Stimulated activated CD8-positive, alpha-beta memory T cell treated with anti-CD3 and anti-CD28 coated beads, Interleukin-4, amount 100 ng/mL, for 24 hours (primary cell): ENCODE measurements at regions not wholly inside any gene's neighbourhood (a gene's known extent, or its start where the extent isn't known, plus 50 kb on each side); places are given as distances from the start of the nearest gene placed in this dataset.
"Not testable (repeated sequence)": the region's sequence is repeated elsewhere in the genome, so short reads cannot be mapped to it uniquely, and the experiment has no call there.

Source experiments
- DNase-seq: peaks from one replicate; pipeline ENCODE4 v3.0.0-alpha.2; 2020; ENCODE audit warnings: low read depth

GRCh38 chr4:3879681-3880614, 113.8 kb downstream of the ADRA2C start:
- DNase-seq, result peak; percentile 15

- DNase-seq, result peak; percentile 64
These were observed 114.5 kb downstream of the ADRA2C start for GRCh38 chr4:3880615-3881120.

- not testable (repeated sequence) for DNase-seq
These were observed 116.2 kb downstream of the ADRA2C start for GRCh38 chr4:3882316-3882885.

GRCh38 chr4:3884261-3884660, 118.1 kb downstream of the ADRA2C start:
- not testable (repeated sequence) for DNase-seq

- DNase-seq, result peak; percentile 15
These were observed 127.4 kb downstream of the ADRA2C start for GRCh38 chr4:3893590-3893989.

GRCh38 chr4:3894086-3894959, 128.1 kb downstream of the ADRA2C start:
- not testable (repeated sequence) for DNase-seq

- DNase-seq, result no peak
These were observed 130.3 kb downstream of the ADRA2C start for GRCh38 chr4:3896441-3896840.

GRCh38 chr4:3896871-3897578, 130.8 kb downstream of the ADRA2C start:
- DNase-seq, result not testable (repeated sequence)

- DNase-seq, result no peak
These were observed 131.9 kb downstream of the ADRA2C start for GRCh38 chr4:3898098-3898497.

GRCh38 chr4:3898928-3899327, 132.7 kb downstream of the ADRA2C start:
- DNase-seq, result not testable (repeated sequence)

- DNase-seq, result not testable (repeated sequence)
These were observed 138.2 kb downstream of the ADRA2C start for GRCh38 chr4:3904264-3904955.

- DNase-seq, result not testable (repeated sequence)
These were observed 143.4 kb downstream of the ADRA2C start for GRCh38 chr4:3909616-3910015.

- DNase-seq, result not testable (repeated sequence)
These were observed 144.2 kb downstream of the ADRA2C start for GRCh38 chr4:3910161-3910950.

- DNase-seq, result no peak
These were observed 145.2 kb downstream of the ADRA2C start for GRCh38 chr4:3911252-3911856.

GRCh38 chr4:3914511-3914910, 148.3 kb downstream of the ADRA2C start:
- not testable (repeated sequence) for DNase-seq

- DNase-seq, result not testable (repeated sequence)
These were observed 153.3 kb downstream of the ADRA2C start for GRCh38 chr4:3919509-3919908.

- DNase-seq, result not testable (repeated sequence)
These were observed 155.7 kb downstream of the ADRA2C start for GRCh38 chr4:3921902-3922301.

- DNase-seq, result not testable (repeated sequence)
These were observed 159.7 kb downstream of the ADRA2C start for GRCh38 chr4:3925841-3926240.

- not testable (repeated sequence) for DNase-seq
These were observed 160.1 kb downstream of the ADRA2C start for GRCh38 chr4:3926271-3926670.
